HG02588 (cell line): ENCODE measurements at regions not wholly inside any gene's neighbourhood (a gene's known extent, or its start where the extent isn't known, plus 50 kb on each side); places are given as distances from the start of the nearest gene placed in this dataset.

Experiments used
- ATAC-seq: cut with Tn5 transposase; IDR thresholded peaks from one replicate; pipeline ENCODE4 v1.9.1; 2021; ENCODE audit warnings: mild to moderate bottlenecking, moderate library complexity; ENCODE audit not compliant: unreplicated experiment

- no peak for ATAC-seq
These were observed 143.7 kb upstream of the HABP2 start for GRCh38 chr10:113409175-113409574.

- ATAC-seq: no peak
These were observed 142.2 kb upstream of the HABP2 start for GRCh38 chr10:113410618-113411017.

- no peak for ATAC-seq
These were observed 141.4 kb upstream of the HABP2 start for GRCh38 chr10:113411456-113411855.

- ATAC-seq: no peak
These were observed 140.7 kb upstream of the HABP2 start for GRCh38 chr10:113412161-113412560.

- no peak for ATAC-seq
These were observed 138.3 kb upstream of the HABP2 start for GRCh38 chr10:113414543-113414942.

GRCh38 chr10:113415246-113415645 is 137.6 kb upstream of the HABP2 start:
- ATAC-seq: no peak

GRCh38 chr10:113420057-113420732 is 132.7 kb upstream of the HABP2 start:
- no peak for ATAC-seq

- ATAC-seq: no peak
These were observed 131.8 kb upstream of the HABP2 start for GRCh38 chr10:113420733-113421675.

GRCh38 chr10:113422371-113422770 is 130.5 kb upstream of the HABP2 start:
- ATAC-seq: no peak

GRCh38 chr10:113423981-113424721 is 128.7 kb upstream of the HABP2 start:
- no peak for ATAC-seq

- ATAC-seq: no peak
These were observed 127.8 kb upstream of the HABP2 start for GRCh38 chr10:113425008-113425407.

GRCh38 chr10:113425541-113425951 is 127.3 kb upstream of the HABP2 start:
- no peak for ATAC-seq

GRCh38 chr10:113426181-113426877 is 126.5 kb upstream of the HABP2 start:
- no peak for ATAC-seq

- no peak for ATAC-seq
These were observed 125.6 kb upstream of the HABP2 start for GRCh38 chr10:113427236-113427735.

GRCh38 chr10:113427811-113428558 is 124.9 kb upstream of the HABP2 start:
- ATAC-seq: no peak

- no peak for ATAC-seq
These were observed 122.0 kb upstream of the HABP2 start for GRCh38 chr10:113430634-113431397.

GRCh38 chr10:113431398-113432160 is 121.3 kb upstream of the HABP2 start:
- ATAC-seq: no peak

- no peak for ATAC-seq
These were observed 119.1 kb upstream of the HABP2 start for GRCh38 chr10:113433711-113434110.
